ENCODE measurements at regions not wholly inside any gene's neighbourhood (a gene's known extent, or its start where the extent isn't known, plus 50 kb on each side); places are given as distances from the start of the nearest gene placed in this dataset.
A peak's percentile ranks its signal among the peaks of the same experiment; 100 is the strongest.
"Not testable (repeated sequence)": the region's sequence is repeated elsewhere in the genome, so short reads cannot be mapped to it uniquely, and the experiment has no call there.

- DNase-seq (ENCODE audit: low spot score) = not testable (repeated sequence)
Measured at GRCh38 chr9:105022545-105022944, 94.6 kb upstream of the ABCA1 start.

- no peak for DNase-seq (ENCODE audit: low spot score)
Measured at GRCh38 chr9:105023788-105024187, 95.8 kb upstream of the ABCA1 start.

- DNase-seq (ENCODE audit: low spot score) = no peak
Measured at GRCh38 chr9:105024529-105024928, 96.6 kb upstream of the ABCA1 start.

- no peak for DNase-seq (ENCODE audit: low spot score)
Measured at GRCh38 chr9:105026451-105026850, 98.5 kb upstream of the ABCA1 start.

- no peak for DNase-seq (ENCODE audit: low spot score)
Measured at GRCh38 chr9:105027084-105027483, 99.1 kb upstream of the ABCA1 start.

GRCh38 chr9:105030285-105030684, 102.3 kb upstream of the ABCA1 start:
- DNase-seq (ENCODE audit: low spot score) = no peak

GRCh38 chr9:105037139-105037538, 109.2 kb upstream of the ABCA1 start:
- DNase-seq (ENCODE audit: low spot score) = no peak

GRCh38 chr9:105038051-105038450, 110.1 kb upstream of the ABCA1 start:
- no peak for DNase-seq (ENCODE audit: low spot score)

GRCh38 chr9:105039175-105039799, 111.3 kb upstream of the ABCA1 start:
- peak; percentile 6 for DNase-seq (ENCODE audit: low spot score)

GRCh38 chr9:105043370-105043936, 115.5 kb upstream of the ABCA1 start:
- DNase-seq (ENCODE audit: low spot score) = no peak

GRCh38 chr9:105044518-105044917, 116.6 kb upstream of the ABCA1 start:
- no peak for DNase-seq (ENCODE audit: low spot score)

GRCh38 chr9:105046907-105047741, 119.2 kb upstream of the ABCA1 start:
- DNase-seq (ENCODE audit: low spot score) = no peak

- DNase-seq (ENCODE audit: low spot score) = no peak
Measured at GRCh38 chr9:105047742-105048041, 119.7 kb upstream of the ABCA1 start.

- DNase-seq (ENCODE audit: low spot score) = no peak
Measured at GRCh38 chr9:105048331-105048730, 120.4 kb upstream of the ABCA1 start.

GRCh38 chr9:105050296-105050695, 122.3 kb upstream of the ABCA1 start:
- DNase-seq (ENCODE audit: low spot score) = no peak

GRCh38 chr9:105051897-105052296, 123.9 kb upstream of the ABCA1 start:
- DNase-seq (ENCODE audit: low spot score) = no peak

GRCh38 chr9:105052346-105052745, 124.4 kb upstream of the ABCA1 start:
- no peak for DNase-seq (ENCODE audit: low spot score)

- no peak for DNase-seq (ENCODE audit: low spot score)
Measured at GRCh38 chr9:105053209-105053652, 125.3 kb upstream of the ABCA1 start.

- no peak for DNase-seq (ENCODE audit: low spot score)
Measured at GRCh38 chr9:105054491-105054890, 126.5 kb upstream of the ABCA1 start.

GRCh38 chr9:105055917-105056316, 128.0 kb upstream of the ABCA1 start:
- no peak for DNase-seq (ENCODE audit: low spot score)

GRCh38 chr9:105057551-105057950, 129.6 kb upstream of the ABCA1 start:
- DNase-seq (ENCODE audit: low spot score) = no peak

GRCh38 chr9:105059252-105059651, 131.3 kb upstream of the ABCA1 start:
- DNase-seq (ENCODE audit: low spot score) = no peak

- no peak for DNase-seq (ENCODE audit: low spot score)
Measured at GRCh38 chr9:105062222-105062855, 134.4 kb upstream of the ABCA1 start.
